Prostate gland (tissue), 2 donors: ENCODE measurements at regions not wholly inside any gene's neighbourhood (a gene's known extent, or its start where the extent isn't known, plus 50 kb on each side); places are given as distances from the start of the nearest gene placed in this dataset.

Experiments
- POLR2A ChIP-seq: fragments of 450-650 bp; IDR thresholded peaks from one replicate; pipeline ENCODE4 v1.6.1; 2016; ENCODE audit warnings: antibody characterized with exemption, mild to moderate bottlenecking
- POLR2AphosphoS5 ChIP-seq: sonication (generic); formaldehyde crosslinking; IDR thresholded peaks from one replicate; pipeline ENCODE4 v1.6.1; 2017; ENCODE audit warnings: antibody characterized with exemption
- TF ChIP-seq, protein P1 (sequence below), 4 experiments: fragments of 200-600 bp in 2 of 4; fragments of 450-650 bp in 2 of 4; sonication (generic) in 2 of 4; IDR thresholded peaks; 1 replicate in 3 of 4; 2 replicates in 1 of 4; pipeline ENCODE4 v1.5.1; 2016 to 2019; ENCODE audit warnings: antibody characterized with exemption in 4 of 4, mild to moderate bottlenecking in 2 of 4, moderate library complexity in 2 of 4

DNA sequence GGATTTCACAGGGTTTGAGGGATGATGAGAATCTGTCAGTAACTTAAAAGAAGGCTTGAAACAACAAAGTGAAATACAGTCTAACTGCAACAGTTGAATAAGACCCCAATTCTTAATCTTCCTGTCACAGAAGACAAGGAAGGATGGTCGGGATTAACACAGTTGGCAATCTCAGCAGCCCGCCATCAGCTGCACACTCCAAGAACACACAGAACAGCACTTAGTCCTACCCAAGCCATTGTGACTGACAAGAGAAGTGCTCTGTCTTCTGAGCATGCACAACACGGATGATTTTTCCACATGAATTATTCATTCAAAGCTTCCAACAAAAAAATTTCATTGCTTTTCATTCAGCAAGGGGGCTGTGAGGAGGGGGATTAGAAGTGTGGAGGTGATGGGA lies 576.1 kb downstream of the TLE4 start:
- TF ChIP-seq, protein P1, sequence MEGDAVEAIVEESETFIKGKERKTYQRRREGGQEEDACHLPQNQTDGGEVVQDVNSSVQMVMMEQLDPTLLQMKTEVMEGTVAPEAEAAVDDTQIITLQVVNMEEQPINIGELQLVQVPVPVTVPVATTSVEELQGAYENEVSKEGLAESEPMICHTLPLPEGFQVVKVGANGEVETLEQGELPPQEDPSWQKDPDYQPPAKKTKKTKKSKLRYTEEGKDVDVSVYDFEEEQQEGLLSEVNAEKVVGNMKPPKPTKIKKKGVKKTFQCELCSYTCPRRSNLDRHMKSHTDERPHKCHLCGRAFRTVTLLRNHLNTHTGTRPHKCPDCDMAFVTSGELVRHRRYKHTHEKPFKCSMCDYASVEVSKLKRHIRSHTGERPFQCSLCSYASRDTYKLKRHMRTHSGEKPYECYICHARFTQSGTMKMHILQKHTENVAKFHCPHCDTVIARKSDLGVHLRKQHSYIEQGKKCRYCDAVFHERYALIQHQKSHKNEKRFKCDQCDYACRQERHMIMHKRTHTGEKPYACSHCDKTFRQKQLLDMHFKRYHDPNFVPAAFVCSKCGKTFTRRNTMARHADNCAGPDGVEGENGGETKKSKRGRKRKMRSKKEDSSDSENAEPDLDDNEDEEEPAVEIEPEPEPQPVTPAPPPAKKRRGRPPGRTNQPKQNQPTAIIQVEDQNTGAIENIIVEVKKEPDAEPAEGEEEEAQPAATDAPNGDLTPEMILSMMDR (IDR thresholded peaks at IDR 0.05), result no peak
- TF ChIP-seq POLR2A, result no peak
- TF ChIP-seq POLR2AphosphoS5, result no peak
